ENCODE measurements at regions not wholly inside any gene's neighbourhood (a gene's known extent, or its start where the extent isn't known, plus 50 kb on each side); places are given as distances from the start of the nearest gene placed in this dataset.

DNA sequence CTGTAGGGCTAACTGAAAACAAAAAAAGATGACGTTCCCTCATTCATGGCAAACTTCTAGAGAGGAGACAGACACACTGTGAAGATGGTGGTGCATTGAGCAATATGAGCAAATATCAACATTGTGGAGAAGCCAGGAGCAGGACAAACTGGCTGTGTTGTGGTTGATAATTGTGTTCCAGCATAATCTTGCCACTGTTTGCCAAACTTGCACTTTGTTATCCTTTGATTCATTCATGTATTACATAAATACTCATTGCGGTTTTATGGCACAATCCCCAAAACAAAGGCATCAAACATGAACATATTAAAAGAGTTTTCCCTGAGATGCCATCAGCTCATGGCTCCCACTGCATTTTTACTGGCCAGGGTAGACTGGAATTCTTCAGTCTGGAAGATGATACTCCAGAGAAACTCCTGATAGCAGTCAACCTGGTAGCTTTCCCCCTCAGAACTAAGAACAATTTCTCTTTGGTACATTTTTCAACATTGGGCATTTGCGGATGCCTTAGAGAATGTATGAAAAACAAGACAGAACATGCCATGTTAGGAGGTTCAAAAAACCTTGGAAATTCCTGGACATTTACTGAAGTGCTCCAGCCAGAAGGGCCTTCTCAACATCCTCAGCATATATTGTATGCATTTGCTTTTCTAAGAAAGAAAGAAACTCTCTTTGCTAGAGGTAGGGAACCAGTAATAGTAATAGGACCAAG is 487.4 kb upstream of the CELF4 start:
- no peak for DNase-seq

DNA sequence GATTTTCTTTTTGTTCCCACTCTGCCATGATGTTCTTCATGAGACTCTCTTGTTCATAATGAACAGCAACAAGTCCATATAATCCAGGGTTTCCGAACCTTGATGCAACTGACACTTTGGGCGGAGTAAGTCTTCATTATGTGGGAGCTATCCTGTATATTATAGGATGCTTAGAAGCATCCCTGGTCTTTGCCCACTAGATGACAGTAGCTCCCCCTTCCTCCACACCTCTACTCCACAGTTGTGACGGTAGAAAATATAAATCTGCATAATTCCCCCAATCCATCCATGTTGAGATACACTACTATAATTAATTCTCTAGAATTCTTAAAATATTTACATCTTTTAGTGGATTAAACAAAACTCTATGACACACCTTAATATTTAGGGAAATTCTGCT is 482.2 kb upstream of the CELF4 start:
- no peak for DNase-seq

DNA sequence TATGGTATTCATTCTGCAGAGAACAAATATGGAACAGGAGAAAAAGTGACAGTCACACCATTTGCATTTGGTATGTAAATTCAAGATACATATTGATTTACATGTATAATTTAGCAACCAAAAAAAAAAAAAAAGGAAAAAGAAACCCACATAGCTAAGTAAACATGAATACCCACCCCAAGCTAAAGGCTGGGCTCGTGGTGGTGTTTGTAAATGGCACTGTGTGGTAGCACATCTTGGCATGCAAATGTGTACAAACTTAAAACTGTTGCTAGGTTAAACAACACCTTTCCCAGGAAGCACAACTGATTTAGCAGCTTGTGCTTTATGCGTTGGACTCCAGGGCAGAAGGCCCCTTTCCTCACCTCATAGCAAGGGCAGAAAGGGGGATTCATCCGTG is 481.1 kb upstream of the CELF4 start:
- DNase-seq, result no peak

DNA sequence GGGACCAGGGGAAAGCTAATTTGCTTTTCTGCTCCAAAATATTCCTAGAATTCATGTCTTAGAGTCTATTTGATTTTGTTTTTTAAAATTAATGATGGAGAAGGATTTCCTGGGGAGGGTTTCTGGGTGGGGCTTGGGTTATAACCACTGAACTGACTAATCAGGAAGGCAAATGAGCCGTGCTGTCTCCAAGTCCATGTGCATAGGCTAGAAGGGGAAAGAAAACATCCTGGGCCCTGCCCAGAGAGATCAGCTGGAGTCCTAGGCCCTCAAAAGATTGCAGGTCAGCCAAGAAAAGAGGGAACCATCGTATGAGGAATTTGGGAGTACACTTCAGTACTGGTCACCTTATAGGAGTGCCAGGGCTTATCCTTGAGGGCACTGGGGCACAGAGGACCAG is 480.2 kb upstream of the CELF4 start:
- no peak for DNase-seq

DNA sequence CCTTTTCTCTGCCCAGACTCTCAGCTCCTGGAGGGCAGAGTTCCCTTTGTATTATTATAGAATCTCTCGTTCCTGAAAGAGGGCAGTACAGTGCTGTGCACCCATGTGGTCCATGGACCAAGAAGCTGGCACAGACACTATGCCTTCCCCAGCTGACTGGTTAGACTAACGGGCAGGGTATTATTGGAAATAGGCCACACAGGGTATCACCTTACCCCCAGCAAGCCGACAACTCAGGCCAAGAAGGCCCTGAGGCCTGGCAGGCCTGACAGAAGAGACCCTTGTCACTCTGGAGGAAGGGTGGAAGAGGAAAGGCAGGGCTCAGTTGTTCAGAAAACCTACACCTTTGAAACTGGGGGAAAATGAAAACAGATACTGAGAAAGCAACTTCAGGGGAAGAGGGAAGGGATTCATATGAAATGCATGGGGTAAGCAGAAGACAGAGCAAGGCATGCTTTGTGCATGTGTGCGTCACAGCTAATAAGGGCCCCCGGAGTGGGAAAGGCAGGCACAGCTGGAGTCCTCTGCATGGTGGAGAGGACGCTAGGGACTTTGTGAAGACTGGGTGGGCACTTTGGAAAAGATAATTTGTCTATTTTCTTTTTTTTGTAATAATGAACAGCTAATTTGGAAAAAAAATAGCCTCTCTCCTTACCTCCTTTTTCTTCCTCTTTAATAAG is 476.8 kb upstream of the CELF4 start:
- DNase-seq, result no peak

DNA sequence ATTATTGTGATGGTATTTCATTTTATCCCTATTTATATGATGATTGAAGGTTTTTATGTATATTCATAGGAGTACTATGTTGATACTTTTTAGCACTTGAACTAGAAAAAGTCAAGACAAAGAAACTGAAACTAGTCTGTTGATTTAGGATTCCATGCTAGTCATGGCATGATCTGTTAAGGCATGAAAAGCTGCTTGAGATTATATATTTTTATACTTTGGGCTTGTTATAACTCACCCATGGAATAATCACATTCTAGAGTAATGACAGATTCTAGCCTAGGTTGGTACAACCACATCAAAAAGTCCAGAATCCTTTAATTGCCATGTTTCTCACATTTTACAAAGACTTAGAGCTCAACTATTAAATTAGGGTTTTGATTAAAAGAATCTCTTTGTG is 472.6 kb upstream of the CELF4 start:
- no peak for DNase-seq

DNA sequence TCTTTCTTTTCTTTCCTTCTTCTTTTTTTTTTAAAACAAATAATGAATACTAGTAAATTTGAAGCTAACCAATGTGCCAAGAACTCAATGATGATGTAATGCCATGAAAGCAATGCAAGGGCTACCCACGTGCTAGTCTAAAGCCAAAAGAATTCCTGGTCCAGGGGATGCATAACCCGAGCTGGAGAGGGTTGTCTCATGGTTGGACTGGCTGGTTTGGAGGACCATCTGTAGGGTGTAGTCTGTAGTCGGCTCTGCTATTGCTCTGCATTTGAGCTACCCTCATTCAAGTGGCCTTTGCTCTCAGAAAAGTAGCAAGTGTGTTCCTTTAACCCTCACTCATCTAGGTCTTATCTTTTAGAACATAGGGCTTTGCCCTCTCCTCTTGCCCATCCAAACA is 469.6 kb upstream of the CELF4 start:
- DNase-seq, result no peak

DNA sequence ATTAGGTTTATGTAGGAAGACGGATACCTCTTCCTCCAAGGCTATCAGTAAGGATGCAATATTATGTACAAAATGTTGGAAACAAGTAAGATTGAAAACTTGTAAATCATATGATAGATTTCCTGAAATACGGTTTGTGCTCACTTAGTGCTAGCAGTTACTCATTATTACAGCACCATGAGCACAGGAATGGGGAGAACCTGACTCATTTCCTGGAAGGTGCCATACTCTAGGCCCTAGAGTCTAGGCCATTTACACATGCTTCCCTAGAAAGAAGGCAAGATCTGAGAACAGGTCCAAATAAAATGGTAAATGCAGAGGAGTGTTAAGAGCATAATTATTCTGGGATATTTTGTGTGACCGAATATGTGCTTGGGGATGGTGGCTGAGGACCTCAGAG is 467.7 kb upstream of the CELF4 start:
- no peak for DNase-seq

DNA sequence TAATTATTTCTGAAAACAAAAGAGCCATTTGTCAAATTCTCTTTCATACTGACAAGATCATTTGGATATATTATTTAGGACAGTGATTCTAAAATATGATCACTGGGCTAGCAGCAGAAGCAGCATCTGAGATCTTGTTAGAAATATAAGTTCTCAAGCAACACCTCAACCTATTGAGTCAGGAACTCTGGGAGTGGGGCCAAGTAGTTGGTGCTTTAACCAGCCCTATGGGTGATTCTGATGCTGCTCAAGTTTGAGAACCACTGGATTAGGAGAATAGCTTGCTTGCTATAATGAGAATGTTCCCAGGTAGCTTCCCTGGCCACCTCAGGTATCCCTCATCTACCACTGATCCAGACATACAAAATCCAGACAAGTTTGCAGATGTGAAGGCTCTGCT is 466.9 kb upstream of the CELF4 start:
- DNase-seq, result no peak

DNA sequence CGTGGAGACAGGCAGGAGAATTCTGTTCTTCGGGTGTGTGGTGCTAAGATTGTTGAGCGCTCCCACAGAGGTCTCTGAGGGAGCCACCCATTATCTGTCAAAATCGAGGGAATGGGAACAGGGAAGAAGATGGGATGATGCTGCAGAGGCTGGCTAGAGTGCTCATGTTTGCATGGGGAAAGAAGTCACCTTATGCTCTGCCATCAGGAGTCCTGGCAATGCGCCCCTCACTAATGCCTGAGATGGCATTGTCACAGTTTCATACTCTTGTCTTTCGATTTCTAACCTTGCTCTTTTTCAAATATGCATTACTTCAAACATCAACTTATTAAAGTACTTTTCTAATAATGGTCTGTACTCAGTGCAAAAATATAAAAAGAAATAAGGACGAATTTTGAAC is 463.3 kb upstream of the CELF4 start:
- DNase-seq, result no peak

DNA sequence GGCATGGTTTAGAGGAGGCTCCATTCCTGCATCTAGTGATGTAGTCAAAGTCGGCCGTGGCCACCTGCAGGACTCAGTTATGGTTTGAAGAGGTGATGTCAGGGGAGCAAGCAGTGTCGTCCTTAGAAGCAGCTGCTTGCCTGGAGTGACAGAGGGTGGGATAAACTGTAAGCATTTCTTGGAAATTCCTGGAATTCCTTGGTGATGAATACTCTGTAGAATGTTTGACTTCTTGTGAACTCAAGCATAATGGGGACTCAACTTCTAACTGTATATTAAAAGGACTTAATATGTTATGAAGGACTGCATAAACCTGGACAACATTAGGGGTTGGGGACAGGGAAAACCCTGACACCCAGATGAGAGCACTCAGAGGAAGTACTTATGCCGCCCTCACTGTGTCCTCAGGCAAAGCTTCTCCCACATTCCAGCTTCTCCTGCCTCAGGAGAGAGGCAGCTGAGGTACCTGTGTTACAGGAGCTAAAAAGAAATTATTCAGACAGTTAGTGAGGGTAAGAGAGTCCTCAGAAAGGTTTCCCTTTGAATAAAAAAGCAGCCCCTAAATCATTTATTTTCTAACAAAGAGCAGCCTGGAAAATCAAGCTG is 459.9 kb upstream of the CELF4 start:
- no peak for DNase-seq

DNA sequence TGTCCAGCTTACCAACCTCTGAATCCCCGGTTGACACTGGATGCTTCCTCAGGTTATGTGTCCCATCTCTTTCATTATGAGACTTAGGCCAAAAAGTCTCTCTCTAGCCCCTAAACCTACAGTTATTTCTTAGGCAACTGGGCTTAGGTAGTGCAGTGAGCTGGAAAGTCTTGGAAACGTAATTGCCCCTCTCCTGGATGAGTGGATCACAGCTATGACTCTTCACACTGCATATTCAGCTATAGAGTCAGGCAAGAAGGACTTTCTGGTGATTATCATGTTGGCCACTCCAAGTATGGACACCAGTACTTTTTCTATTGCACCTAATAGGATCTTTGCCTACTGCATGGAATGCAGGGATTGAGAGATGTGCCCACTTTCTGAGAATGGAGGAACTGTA is 458.3 kb upstream of the CELF4 start:
- DNase-seq, result no peak

DNA sequence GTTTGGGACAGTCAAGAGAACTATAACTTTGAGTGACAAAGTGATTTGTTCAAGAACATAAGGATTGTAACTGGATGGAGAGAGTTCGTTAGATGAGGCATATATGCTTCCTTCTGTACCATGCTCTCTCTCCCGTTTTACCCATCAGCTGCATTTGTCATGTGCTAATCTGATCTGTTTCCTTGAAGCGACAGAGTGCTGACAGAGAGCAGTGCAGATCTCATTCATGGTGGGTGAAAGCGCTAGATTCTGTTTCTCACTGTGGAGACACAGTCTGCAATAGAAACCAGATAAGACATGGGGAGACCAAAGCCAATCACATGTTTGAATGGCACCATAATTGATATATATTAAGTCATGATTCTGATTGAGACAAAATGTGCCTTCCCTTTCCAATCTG is 456.6 kb upstream of the CELF4 start:
- DNase-seq, result no peak

DNA sequence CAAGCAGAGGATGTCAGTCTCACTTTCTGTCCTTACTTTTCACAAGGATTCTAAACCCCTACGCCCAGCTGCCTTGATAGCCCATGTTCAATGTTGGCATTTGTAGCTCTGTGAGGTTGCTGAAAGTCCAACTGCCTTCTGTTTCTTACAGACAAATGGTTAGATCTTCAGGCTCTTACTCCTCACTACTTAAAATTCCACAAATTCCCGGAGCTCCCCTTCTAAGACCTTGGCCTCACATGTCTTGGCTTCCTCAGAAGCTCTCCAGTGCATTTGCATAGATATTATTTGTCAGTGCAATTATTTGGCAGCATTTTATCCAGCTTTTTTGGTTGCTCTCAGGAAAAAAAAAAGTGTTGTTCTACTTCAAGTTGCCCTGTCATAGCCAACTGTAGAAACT is 453.7 kb upstream of the CELF4 start:
- DNase-seq, result no peak

DNA sequence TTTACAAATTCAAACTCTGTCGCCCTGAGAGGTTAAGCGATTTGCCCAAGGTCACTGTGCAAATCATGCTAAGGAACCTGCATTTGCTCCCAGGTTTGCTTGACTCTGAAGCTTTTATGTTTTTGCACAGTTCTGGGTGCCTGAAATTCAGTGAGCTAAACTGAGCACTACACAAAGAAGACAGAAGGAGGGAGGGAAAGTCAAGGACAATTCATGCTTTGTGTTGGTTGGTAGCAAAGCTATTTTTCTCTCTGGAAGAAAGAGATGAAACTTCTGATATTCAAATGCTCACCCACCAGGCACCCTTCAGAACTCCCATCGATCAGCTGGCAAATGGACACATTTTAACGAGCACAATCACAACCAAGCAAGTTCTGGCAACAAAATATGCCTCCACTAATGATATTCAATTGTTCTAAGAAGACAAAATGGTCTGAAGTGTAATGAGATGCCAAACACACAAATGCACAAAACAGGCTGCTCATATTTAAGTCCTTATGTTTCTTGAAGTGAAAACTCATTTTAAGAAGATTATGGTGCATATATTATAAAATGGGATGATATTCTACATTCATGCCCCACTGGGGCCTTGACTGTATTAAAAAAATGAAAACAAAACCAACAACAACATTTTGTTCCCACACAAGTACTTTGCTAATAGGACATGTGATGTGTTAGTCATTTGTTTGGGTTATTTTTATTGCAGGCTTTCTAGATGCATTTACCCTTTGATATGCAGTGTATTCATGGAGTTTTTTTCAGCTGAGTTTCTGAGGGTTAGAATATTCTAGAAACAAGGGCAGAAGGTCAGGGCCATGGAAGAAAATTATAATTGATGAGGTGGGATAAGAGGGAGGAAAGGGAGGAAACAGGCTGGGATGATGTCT is 445.6 kb upstream of the CELF4 start:
- DNase-seq, result no peak

DNA sequence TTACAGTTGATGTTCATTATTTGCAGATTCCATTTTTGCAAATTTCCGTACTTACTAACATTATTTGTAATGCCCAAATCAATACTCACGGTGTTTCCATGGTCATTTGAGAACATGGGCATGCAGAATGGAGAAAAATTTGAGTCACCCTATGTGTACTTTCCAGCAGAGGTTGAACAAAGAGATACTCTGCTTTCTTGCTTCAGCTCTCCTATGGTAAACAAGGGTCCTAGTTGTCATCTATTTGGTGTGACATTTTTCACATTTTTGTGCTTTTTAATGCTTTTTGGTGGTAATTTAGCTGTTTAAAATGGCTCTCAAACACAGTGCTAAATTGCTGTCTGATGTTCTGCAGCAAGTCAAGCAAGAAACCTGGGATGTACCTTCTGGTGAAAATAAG is 444.4 kb upstream of the CELF4 start:
- no peak for DNase-seq

DNA sequence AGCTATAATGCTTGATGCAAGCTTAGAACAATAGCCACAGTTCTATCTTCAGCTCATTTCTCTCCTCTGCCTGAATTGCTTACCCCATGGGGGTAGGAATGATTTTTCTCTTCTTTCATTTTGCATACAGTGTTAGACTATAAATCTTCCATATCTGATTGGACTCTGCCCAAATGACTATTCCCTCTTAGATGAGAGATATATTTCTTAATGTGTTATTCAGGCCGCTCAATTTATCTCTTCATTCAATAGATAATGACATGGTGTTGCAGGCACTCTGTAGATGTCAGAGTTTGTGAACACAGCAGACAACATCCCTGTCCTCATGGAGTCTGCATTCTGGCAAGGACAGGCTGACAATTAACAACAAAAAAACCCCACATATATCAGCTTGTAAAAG is 443.7 kb upstream of the CELF4 start:
- DNase-seq, result no peak

DNA sequence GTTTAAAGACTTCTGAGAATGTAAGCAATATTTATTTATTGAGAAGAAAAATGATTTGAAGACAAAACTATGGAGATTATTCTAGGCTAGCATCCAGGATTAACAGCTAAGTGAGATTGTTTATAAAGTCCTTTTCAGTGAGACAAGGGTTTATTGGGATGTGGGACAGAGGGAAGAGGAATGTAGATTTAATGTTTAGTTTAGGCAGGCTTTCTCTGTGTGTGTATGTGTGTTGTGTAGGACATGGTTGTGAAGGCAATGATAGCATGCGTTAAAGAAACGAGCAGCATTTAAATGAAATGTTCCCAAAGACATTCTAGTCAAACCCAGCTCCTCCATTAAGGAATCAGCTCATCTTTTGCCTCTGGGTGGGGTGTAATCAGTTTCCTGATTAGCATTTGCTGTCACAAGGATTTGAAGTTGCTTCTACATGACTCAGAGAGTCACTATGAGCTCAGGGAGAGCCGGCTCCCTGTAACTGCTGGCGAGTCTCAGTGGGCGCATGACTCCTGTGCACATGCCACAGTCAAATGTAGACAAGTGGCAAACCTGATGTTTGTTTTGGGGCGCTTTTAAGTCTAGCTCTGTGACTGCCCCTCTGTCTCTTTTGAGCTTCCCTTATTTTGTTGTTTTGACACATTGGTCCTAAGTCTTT is 442.2 kb upstream of the CELF4 start:
- no peak for DNase-seq

DNA sequence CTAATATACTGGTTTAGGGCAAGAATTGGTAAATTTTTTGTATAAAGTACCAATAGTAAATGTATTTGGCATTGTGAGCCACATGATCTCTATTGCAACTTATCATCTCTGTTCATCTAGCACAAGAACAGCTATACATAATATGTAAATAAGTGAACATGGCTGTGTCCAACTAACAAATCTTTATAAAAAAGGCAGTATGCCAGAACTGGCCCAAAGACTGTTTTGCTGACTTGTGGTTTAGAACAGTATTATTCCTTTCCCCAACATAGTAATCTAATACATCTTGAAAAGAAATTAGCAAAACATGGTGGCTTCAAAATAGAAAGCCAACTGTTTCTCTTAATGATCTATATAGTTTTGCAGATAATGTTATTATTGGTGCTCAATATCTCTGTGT is 441.4 kb upstream of the CELF4 start:
- no peak for DNase-seq

DNA sequence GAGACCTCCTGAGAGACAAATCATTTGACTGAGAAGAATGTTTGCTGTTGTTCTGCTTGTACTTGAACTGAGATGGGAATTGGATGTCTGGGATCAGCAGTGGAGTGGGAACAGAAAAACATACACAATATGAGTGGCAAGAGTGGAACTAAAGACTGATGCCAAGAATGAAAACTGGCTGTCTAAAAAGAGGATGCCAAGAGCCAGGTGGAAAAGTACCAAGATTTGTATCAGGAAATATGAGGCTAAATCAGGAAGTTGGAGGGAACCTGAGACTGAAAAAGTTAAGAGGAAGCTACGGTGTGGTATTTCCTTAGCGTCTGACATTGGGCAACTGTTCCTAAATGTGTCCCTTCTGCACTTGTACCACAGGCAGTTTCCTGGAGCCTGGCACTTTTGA is 440.9 kb upstream of the CELF4 start:
- no peak for DNase-seq

DNA sequence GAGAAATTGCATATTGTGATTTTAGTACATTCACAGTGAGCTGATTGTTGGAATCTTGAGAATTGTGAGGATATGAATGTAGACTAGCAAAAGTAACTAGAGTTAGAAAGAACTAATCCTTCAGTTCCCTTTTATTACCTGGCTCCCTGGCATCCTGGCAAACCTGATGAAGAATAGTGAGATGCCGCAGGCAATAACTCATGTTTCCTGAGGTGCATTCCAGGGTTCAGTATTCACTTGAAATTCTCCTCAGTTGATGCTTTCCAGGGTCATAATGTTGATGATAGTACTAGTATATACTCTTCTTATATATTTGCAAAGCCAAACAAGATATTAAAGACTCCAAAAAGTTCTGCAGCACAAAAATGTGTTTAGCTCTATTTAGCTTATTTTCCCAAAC is 432.1 kb upstream of the CELF4 start:
- no peak for DNase-seq

DNA sequence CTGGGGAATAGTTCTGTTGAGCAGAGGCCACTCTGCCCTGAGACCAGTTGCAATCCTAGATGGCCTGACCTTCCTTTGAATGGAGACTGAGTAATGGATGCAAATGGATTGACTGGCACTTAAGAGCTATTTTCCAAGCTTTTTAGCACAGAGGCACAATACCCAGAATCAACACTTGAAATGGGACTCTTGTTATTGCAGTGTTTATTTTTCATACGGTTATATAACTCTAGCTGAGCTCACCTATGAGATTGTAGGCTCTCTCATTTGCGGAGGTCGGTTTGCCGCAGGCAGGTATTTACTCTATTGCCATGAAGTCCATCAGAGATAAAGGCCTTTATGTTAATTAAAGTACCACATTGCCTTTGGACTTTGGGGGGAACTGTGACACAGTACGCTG is 422.3 kb upstream of the CELF4 start:
- no peak for DNase-seq

DNA sequence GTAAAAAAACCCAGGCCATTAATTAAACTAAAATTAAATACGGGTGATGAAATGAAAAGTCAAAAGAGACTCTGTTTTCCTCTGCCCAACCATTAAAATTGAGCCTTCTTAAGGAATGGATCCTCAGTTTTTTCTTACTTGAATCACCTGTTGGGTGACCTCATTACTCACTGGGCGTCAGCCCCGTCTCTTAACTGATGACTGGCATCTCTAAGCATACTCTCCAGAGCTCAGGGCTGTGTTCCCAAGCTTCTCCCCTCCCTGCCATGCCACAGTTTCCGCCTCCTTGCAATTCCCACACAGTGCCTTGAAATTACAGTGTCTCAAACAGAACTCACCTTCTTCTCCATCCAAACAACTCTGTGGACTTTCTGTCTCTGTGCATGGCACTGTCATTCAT is 421.1 kb upstream of the CELF4 start:
- DNase-seq, result no peak

All from T-helper 9 cell (primary cell).